ENCODE measurements at regions not wholly inside any gene's neighbourhood (a gene's known extent, or its start where the extent isn't known, plus 50 kb on each side); places are given as distances from the start of the nearest gene placed in this dataset.

DNA sequence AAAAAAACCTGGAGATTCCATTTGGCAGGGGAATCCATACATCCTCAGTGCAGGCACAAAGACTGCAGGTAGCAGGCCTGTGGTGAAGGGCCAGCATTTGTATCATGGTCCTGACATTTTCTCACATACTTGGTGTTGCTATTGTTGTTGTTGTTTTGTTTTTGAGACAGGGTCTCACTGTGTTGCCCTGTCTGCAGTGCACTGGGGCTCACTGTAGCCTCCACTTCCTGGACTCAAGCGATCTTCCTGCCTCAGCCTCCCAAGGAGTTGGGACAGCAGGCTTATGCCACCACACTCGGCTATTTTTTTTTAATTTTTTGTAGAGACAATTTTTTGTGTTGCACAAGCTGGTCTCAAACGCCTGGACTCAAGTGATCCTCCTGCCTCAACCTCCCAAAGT is 140.8 kb upstream of the ZNF644 start:
- TF ChIP-seq, protein P1, sequence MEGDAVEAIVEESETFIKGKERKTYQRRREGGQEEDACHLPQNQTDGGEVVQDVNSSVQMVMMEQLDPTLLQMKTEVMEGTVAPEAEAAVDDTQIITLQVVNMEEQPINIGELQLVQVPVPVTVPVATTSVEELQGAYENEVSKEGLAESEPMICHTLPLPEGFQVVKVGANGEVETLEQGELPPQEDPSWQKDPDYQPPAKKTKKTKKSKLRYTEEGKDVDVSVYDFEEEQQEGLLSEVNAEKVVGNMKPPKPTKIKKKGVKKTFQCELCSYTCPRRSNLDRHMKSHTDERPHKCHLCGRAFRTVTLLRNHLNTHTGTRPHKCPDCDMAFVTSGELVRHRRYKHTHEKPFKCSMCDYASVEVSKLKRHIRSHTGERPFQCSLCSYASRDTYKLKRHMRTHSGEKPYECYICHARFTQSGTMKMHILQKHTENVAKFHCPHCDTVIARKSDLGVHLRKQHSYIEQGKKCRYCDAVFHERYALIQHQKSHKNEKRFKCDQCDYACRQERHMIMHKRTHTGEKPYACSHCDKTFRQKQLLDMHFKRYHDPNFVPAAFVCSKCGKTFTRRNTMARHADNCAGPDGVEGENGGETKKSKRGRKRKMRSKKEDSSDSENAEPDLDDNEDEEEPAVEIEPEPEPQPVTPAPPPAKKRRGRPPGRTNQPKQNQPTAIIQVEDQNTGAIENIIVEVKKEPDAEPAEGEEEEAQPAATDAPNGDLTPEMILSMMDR (IDR thresholded peaks at IDR 0.05) = no peak
- no peak for TF ChIP-seq POLR2A (IDR thresholded peaks at IDR 0.05)
